IMR-90 (cell line): ENCODE measurements at regions not wholly inside any gene's neighbourhood (a gene's known extent, or its start where the extent isn't known, plus 50 kb on each side); places are given as distances from the start of the nearest gene placed in this dataset.

ENCODE experiments used
- ATAC-seq: fragments of 200-7000 bp; cut with Tn5 transposase; 2 replicates; pipeline ENCODE4 v1.9.1; 2020; ENCODE audit warnings: low read depth, mild to moderate bottlenecking, moderate library complexity
- BruUV-seq: library from RNA; stranded (reverse); fragments of 400-500 nt; replicated peaks from 2 replicates; lab custom pipeline; 2021; lab: Mats Ljungman, UMichigan
- CTCF ChIA-PET: fragments of 300-600 bp; formaldehyde crosslinking; extraction: SDS; loops from one replicate; lab custom pipeline; 2021; ENCODE audit warnings: antibody characterized with exemption; lab: Yijun Ruan, JAX
- POLR2A ChIA-PET: fragments of 300-600 bp; sonication (Branson Sonifier 250); formaldehyde crosslinking; loops from one replicate; lab custom pipeline; 2022; ENCODE audit warnings: antibody characterized with exemption; ENCODE audit not compliant: unreplicated experiment; lab: Charles Lee
- DNase-seq: peaks from one replicate; pipeline ENCODE4 v3.0.0; 2013
- H2AFZ ChIP-seq: replicated peaks from 2 replicates; pipeline ENCODE3; 2013; ENCODE audit warnings: low read length, mild to moderate bottlenecking; ENCODE audit not compliant: poor library complexity
- H2AK5ac ChIP-seq: 2 replicates; pipeline ENCODE4 v1.6.1; 2013; ENCODE audit warnings: low read depth, low read length, inconsistent platforms
- H2AK9ac ChIP-seq: replicated peaks from 2 replicates; pipeline ENCODE3; 2013; ENCODE audit warnings: mild to moderate bottlenecking, low read depth, low read length, moderate library complexity; ENCODE audit not compliant: poor library complexity
- H2BK120ac ChIP-seq: 2 replicates; pipeline ENCODE4 v1.6.1; 2013; ENCODE audit warnings: low read depth, low read length, inconsistent platforms
- H2BK15ac ChIP-seq: 3 replicates; pipeline ENCODE4 v1.6.1; 2013; ENCODE audit warnings: low read depth, low read length, inconsistent platforms
- H2BK20ac ChIP-seq: 2 replicates; pipeline ENCODE4 v1.6.1; 2013; ENCODE audit warnings: low read depth, mild to moderate bottlenecking, inconsistent platforms, low read length, moderate library complexity
- H2BK5ac ChIP-seq: 2 replicates; pipeline ENCODE4 v1.6.1; 2013; ENCODE audit warnings: mild to moderate bottlenecking, low read depth, low read length, inconsistent platforms; ENCODE audit not compliant: poor library complexity, severe bottlenecking
- H3K14ac ChIP-seq: replicated peaks from 2 replicates; pipeline ENCODE4 v1.6.1; 2013; ENCODE audit warnings: low read depth, low read length, inconsistent platforms
- H3K18ac ChIP-seq: 2 replicates; pipeline ENCODE4 v1.6.1; 2013; ENCODE audit warnings: low read depth, low read length, control low read depth
- H3K23ac ChIP-seq: 2 replicates; pipeline ENCODE4 v1.6.1; 2013; ENCODE audit warnings: low read depth, low read length, inconsistent platforms
- H3K27ac ChIP-seq: 2 replicates; pipeline ENCODE4 v1.5.1; 2013; ENCODE audit warnings: mild to moderate bottlenecking, control low read depth, low read length; ENCODE audit not compliant: insufficient read depth
- H3K27me3 ChIP-seq: 2 replicates; pipeline ENCODE4 v1.6.1; 2013; ENCODE audit warnings: low read length; ENCODE audit not compliant: control insufficient read depth, insufficient read depth
- H3K36me3 ChIP-seq: 2 replicates; pipeline ENCODE4 v1.6.1; 2013; ENCODE audit warnings: low read length, mixed read lengths; ENCODE audit not compliant: control insufficient read depth, insufficient read depth
- H3K4ac ChIP-seq: 2 replicates; pipeline ENCODE4 v1.6.1; 2013; ENCODE audit warnings: low read depth, low read length, inconsistent platforms
- H3K4me1 ChIP-seq: 2 replicates; pipeline ENCODE4 v1.6.1; 2013; ENCODE audit warnings: low read length, mixed read lengths; ENCODE audit not compliant: control insufficient read depth, insufficient read depth
- H3K4me2 ChIP-seq: 2 replicates; pipeline ENCODE4 v1.6.1; 2013; ENCODE audit warnings: low read depth, mild to moderate bottlenecking, control low read depth, low read length, moderate library complexity
- H3K4me3 ChIP-seq: 2 replicates; pipeline ENCODE4 v1.5.1; 2013; ENCODE audit warnings: low read depth, mild to moderate bottlenecking, control low read depth, low read length, moderate library complexity; ENCODE audit not compliant: insufficient read depth
- H3K56ac ChIP-seq: 2 replicates; pipeline ENCODE4 v1.6.1; 2013; ENCODE audit warnings: low read length, inconsistent platforms; ENCODE audit not compliant: insufficient read depth; ENCODE audit errors: extremely low read depth
- H3K79me1 ChIP-seq, 2 experiments: 2 replicates each; pipeline ENCODE4 v1.6.1; 2013; ENCODE audit warnings: low read length in 2 of 2, inconsistent platforms in 1 of 2, low read depth in 1 of 2
- H3K9ac ChIP-seq: 2 replicates; pipeline ENCODE4 v1.6.1; 2013; ENCODE audit warnings: low read depth, low read length, control low read depth
- H3K9me1 ChIP-seq: 2 replicates; pipeline ENCODE4 v1.6.1; 2013; ENCODE audit warnings: low read length, inconsistent platforms; ENCODE audit not compliant: insufficient read depth
- H3K9me3 ChIP-seq: 2 replicates; pipeline ENCODE4 v1.6.1; 2013; ENCODE audit warnings: low read length; ENCODE audit not compliant: control insufficient read depth, insufficient read depth
- H4K20me1 ChIP-seq: 2 replicates; pipeline ENCODE4 v1.6.1; 2013; ENCODE audit warnings: low read length, inconsistent platforms; ENCODE audit not compliant: insufficient read depth
- H4K5ac ChIP-seq: 2 replicates; pipeline ENCODE4 v1.6.1; 2013; ENCODE audit warnings: mild to moderate bottlenecking, low read depth, low read length, control low read depth
- H4K8ac ChIP-seq, 2 experiments: 2 replicates each; pipeline ENCODE4 v1.6.1; 2013; ENCODE audit warnings: low read depth in 2 of 2, low read length in 2 of 2, control low read depth in 1 of 2, inconsistent platforms in 1 of 2
- H4K91ac ChIP-seq: 2 replicates; pipeline ENCODE4 v1.6.1; 2013; ENCODE audit warnings: low read depth, low read length, inconsistent platforms; ENCODE audit not compliant: insufficient read depth
- BHLHE40 ChIP-seq: fragments of 150-350 bp; IDR thresholded peaks from 2 replicates; pipeline ENCODE4 v1.6.1; 2016; ENCODE audit warnings: mild to moderate bottlenecking, low read depth, low read length
- CHD1 ChIP-seq: IDR thresholded peaks from 2 replicates; pipeline ENCODE4 v1.6.1; 2012; ENCODE audit warnings: low read depth, low read length, improper control_type of control experiment
- FOS ChIP-seq: fragments of 150-350 bp; IDR thresholded peaks from 2 replicates; pipeline ENCODE4 v1.6.1; 2016; ENCODE audit warnings: low read depth, low read length
- RFX5 ChIP-seq: IDR thresholded peaks from 2 replicates; pipeline ENCODE4 v1.8.0; 2012; ENCODE audit warnings: low read depth, mild to moderate bottlenecking, low read length, moderate library complexity
- SMC3 ChIP-seq: fragments of 150-350 bp; IDR thresholded peaks from 2 replicates; pipeline ENCODE4 v1.6.1; 2016; ENCODE audit warnings: low read depth, mild to moderate bottlenecking, antibody characterized with exemption, low read length, moderate library complexity
- dilution Hi-C: fragments of 300-500 bp; cut with HindIII; formaldehyde crosslinking; loops from one replicate; pipeline ENCODE4 v1.14.3; 2018; ENCODE audit warnings: low sequenced_read_pairs; ENCODE audit not compliant: unreplicated experiment
- in situ Hi-C: fragments of 300-500 bp; cut with MboI; formaldehyde crosslinking; loops from 3 replicates; pipeline ENCODE4 v1.14.3; 2019; ENCODE audit warnings: low sequenced_read_pairs, inconsistent platforms, mixed read lengths
- intact Hi-C: fragments of 100-400 bp; cut with micrococcal nuclease; formaldehyde crosslinking; loops from 2 replicates; pipeline ENCODE4 v1.10.0; 2022

DNA sequence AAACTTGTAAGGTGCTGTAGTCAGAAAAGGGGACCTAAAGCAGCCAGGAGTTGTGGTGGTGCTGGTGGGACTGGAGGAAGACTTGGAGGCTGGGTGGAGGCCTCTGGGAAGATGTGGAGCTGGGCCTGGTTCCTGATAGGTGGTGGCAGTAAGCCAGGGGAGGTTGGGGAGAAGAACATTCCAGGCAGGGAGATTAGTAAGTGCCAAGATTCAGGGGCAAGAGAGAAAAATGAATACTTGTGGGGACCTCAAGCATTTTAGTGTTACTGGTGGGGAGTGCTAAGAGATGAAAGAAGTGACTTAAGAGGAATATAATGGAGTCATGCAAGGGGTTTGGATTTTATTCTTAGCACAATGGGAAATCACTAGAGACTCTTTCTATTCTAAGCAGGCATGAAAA lies 79.0 kb upstream of the B3GAT2 start:
- BruUV-seq: no TSS peak
- no peak overlapping the region for H3K18ac ChIP-seq
- H3K27ac ChIP-seq: no peak overlapping the region
- no peak overlapping the region for H3K4me2 ChIP-seq
- H4K5ac ChIP-seq: no peak overlapping the region
- H3K9ac ChIP-seq: no peak overlapping the region
- H4K20me1 ChIP-seq: no peaks in the 10 kb centered on the region
- H2BK15ac ChIP-seq: no peak overlapping the region
- H4K8ac ChIP-seq: no peak overlapping the region
- no peak overlapping the region for H3K4me3 ChIP-seq
- H3K27me3 ChIP-seq: peaks cover 2% of the 10 kb centered on the region
- DNase-seq (no peak), ATAC-seq (no peak)
- no peak overlapping the region for H2AK9ac ChIP-seq
- H2BK20ac ChIP-seq: no peak overlapping the region
- dilution Hi-C loops (no loop called here), in situ Hi-C loops (no loop called here), intact Hi-C loops (no loop called here)
- H3K9me1 ChIP-seq: no peaks in the 10 kb centered on the region
- H2BK120ac ChIP-seq: no peak overlapping the region
- H3K4ac ChIP-seq: no peak overlapping the region
- no peak overlapping the region for H4K91ac ChIP-seq
- ChIA-PET POLR2A (no interaction called here), CTCF (no interaction called here)
- H3K23ac ChIP-seq: no peak overlapping the region
- H3K14ac ChIP-seq: no peak overlapping the region
- H3K79me1 ChIP-seq: no peaks in the 10 kb centered on the region
- TF ChIP-seq BHLHE40 (no peak), FOS (no peak), RFX5 (no peak), CHD1 (no peak), SMC3 (no peak)
- H3K56ac ChIP-seq: no peak overlapping the region
- H3K4me1 ChIP-seq: no peaks in the 10 kb centered on the region
- H3K9me3 ChIP-seq: no peaks in the 10 kb centered on the region
- no peak overlapping the region for H2AFZ ChIP-seq
- H2BK5ac ChIP-seq: no peak overlapping the region
- no peaks in the 10 kb centered on the region for H3K36me3 ChIP-seq
- no peak overlapping the region for H2AK5ac ChIP-seq
